Left ventricle myocardium inferior (tissue), 1 donor: ENCODE measurements at regions not wholly inside any gene's neighbourhood (a gene's known extent, or its start where the extent isn't known, plus 50 kb on each side); places are given as distances from the start of the nearest gene placed in this dataset.
"Not testable (repeated sequence)": the region's sequence is repeated elsewhere in the genome, so short reads cannot be mapped to it uniquely, and the experiment has no call there.

Experiments
- DNase-seq: peaks from one replicate; pipeline ENCODE4 v3.0.0-alpha.2; 2020
- H3K27ac ChIP-seq: fragments of 200-600 bp; replicated peaks from 2 replicates; pipeline ENCODE4 v1.8.0; 2021
- H3K27me3 ChIP-seq: fragments of 200-600 bp; 2 replicates; pipeline ENCODE4 v1.8.0; 2021; ENCODE audit warnings: low read depth
- H3K36me3 ChIP-seq: fragments of 200-600 bp; 2 replicates; pipeline ENCODE4 v1.8.0; 2021
- H3K4me1 ChIP-seq: fragments of 200-600 bp; 2 replicates; pipeline ENCODE4 v1.8.0; 2021
- H3K4me3 ChIP-seq: fragments of 200-600 bp; 2 replicates; pipeline ENCODE4 v1.8.0; 2021; ENCODE audit warnings: mild to moderate bottlenecking, moderate library complexity
- H3K9me3 ChIP-seq: fragments of 200-600 bp; replicated peaks from 2 replicates; pipeline ENCODE4 v1.8.0; 2021
- intact Hi-C: fragments of 100-400 bp; cut with micrococcal nuclease; formaldehyde crosslinking; loops from one replicate; pipeline ENCODE4 v1.11.0; 2022
- TF ChIP-seq, protein P1 (sequence below): fragments of 200-600 bp; IDR thresholded peaks from 2 replicates; pipeline ENCODE4 v1.8.0; 2021; ENCODE audit warnings: antibody characterized with exemption, mild to moderate bottlenecking, borderline replicate concordance
- donor health status: DM: no; HTN: yes; CAD: no; lungs with severe emphysema.

GRCh38 chr5:74535926-74536325, 104.6 kb downstream of the ENC1 start:
- no peaks in the 10 kb centered on the region for H3K36me3 ChIP-seq
- TF ChIP-seq, protein P1, sequence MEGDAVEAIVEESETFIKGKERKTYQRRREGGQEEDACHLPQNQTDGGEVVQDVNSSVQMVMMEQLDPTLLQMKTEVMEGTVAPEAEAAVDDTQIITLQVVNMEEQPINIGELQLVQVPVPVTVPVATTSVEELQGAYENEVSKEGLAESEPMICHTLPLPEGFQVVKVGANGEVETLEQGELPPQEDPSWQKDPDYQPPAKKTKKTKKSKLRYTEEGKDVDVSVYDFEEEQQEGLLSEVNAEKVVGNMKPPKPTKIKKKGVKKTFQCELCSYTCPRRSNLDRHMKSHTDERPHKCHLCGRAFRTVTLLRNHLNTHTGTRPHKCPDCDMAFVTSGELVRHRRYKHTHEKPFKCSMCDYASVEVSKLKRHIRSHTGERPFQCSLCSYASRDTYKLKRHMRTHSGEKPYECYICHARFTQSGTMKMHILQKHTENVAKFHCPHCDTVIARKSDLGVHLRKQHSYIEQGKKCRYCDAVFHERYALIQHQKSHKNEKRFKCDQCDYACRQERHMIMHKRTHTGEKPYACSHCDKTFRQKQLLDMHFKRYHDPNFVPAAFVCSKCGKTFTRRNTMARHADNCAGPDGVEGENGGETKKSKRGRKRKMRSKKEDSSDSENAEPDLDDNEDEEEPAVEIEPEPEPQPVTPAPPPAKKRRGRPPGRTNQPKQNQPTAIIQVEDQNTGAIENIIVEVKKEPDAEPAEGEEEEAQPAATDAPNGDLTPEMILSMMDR = no peak
- H3K4me1 ChIP-seq = peaks cover 31% of the 10 kb centered on the region
- no peak overlapping the region for H3K4me3 ChIP-seq
- no peaks in the 10 kb centered on the region for H3K27me3 ChIP-seq
- DNase-seq = no peak
- H3K9me3 ChIP-seq = peaks cover 36% of the 10 kb centered on the region
- H3K27ac ChIP-seq = no peak overlapping the region
- intact Hi-C loops = no loop called here

DNA sequence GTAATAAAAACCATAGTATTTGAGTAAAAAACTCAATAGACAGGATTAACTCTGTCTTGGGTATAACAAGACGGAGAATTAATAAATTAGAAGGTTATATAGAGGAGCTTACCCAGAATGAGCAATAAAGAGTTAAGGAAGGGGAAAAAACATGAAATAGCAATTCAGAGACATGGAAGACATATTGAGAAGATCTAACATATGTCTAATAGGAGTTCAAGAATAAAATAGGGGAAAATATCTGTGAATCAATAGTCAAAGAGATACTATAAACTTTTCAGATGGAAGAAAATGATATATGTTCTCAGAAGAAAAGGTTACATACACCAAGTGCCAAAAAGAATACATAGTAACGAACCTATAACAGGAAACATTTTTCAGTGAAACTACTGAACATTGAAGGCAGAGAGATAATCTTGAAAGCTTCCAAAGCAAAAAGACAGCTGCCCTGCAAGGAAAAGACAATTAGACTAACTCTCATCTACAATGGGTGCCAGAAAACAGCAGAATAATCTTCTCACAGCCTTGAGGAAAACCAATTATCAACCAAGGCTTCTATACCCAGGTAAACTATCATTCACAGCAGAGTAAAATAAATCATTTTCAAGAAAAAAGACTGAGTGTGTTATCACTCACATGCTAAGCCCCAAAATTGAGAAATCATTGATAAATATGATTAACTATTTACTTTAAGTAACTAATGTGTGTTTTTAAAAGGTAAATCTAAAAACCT, 106.0 kb downstream of the ENC1 start:
- Histone ChIP-seq H3K36me3 (no peaks in the 10 kb centered on the region), H3K27ac (no peak overlapping the region), H3K9me3 (peaks cover 36% of the 10 kb centered on the region), H3K4me1 (peaks cover 27% of the 10 kb centered on the region), H3K4me3 (no peak overlapping the region), H3K27me3 (no peaks in the 10 kb centered on the region)
- DNase-seq = no peak
- intact Hi-C loops = no loop called here
- TF ChIP-seq, protein P1 = no peak

DNA sequence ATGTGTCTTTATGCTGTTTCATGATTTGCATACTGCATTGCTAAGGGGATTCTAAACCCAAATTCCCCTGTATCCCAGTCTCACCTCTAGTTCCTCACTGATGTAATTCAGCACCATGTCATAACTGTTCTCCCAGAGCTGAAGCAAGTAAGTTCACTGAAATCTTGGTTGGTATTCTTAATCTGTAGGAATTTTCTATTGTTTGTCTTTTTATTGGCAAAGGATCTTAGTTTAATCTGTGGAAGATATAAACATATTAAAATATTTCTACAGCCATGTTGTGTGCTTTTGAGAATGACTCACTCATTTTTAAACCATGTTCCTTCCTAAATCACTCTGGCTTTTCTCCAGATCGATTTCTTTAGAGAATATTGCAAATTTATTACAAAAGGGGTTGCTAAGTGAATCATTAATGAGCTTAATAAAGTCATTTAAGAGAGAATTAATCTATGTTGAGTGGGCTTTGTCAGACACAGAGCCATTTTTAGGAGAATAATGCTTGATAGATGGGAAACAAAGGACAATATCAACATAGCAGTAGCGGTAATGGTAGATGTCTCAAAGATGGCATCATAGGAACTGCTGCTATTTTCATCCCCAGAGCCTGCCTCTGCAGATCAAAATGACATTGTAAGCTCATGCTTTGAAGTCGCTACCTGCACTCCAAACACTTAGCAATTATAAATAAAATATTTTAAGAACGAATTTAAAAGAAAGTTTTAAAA, 110.0 kb downstream of the ENC1 start:
- DNase-seq = no peak
- TF ChIP-seq, protein P1 = no peak
- Histone ChIP-seq H3K4me3 (no peak overlapping the region), H3K27ac (no peak overlapping the region), H3K36me3 (no peaks in the 10 kb centered on the region), H3K27me3 (no peaks in the 10 kb centered on the region), H3K4me1 (no peaks in the 10 kb centered on the region), H3K9me3 (peaks cover 36% of the 10 kb centered on the region)
- intact Hi-C loops = no loop called here

- intact Hi-C loops = no loop called here
- H3K36me3 ChIP-seq = no peaks in the 10 kb centered on the region
- no peak overlapping the region for H3K27ac ChIP-seq
- DNase-seq = no peak
- H3K9me3 ChIP-seq = peaks cover 24% of the 10 kb centered on the region
- no peak overlapping the region for H3K4me3 ChIP-seq
- no peaks in the 10 kb centered on the region for H3K4me1 ChIP-seq
- H3K27me3 ChIP-seq = no peaks in the 10 kb centered on the region
- TF ChIP-seq, protein P1 = no peak
Measured at GRCh38 chr5:74529101-74529500, 111.4 kb downstream of the ENC1 start.

GRCh38 chr5:74526111-74526510, 114.4 kb downstream of the ENC1 start:
- Histone ChIP-seq H3K4me3 (no peak overlapping the region), H3K27me3 (no peaks in the 10 kb centered on the region), H3K27ac (no peak overlapping the region), H3K4me1 (no peaks in the 10 kb centered on the region), H3K36me3 (no peaks in the 10 kb centered on the region), H3K9me3 (peaks cover 8% of the 10 kb centered on the region)
- TF ChIP-seq, protein P1 = no peak
- DNase-seq = no peak
- intact Hi-C loops = no loop called here

DNA sequence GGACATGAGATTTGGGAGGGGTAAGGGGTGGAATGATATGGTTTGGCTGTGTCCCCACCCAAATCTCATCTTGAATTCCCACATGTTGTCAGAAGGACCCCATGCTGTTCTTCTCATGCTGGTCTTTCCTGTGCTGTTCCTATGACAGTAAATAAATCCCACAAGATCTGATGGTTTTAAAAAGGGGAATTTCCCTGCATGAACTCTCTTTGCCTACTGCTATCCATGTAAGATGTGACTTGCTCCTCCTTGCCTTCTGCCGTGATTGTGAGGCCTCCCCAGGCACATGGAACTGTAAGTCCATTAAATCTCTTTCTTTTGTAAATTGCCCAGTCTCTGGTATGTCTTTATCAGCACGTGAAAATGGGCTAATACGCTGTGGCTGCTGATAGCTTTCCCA, 115.8 kb downstream of the ENC1 start:
- H3K9me3 ChIP-seq, H3K4me3 ChIP-seq, DNase-seq, H3K27me3 ChIP-seq, H3K27ac ChIP-seq, H3K4me1 ChIP-seq, intact Hi-C loops, H3K36me3 ChIP-seq: not testable (repeated sequence)

DNA sequence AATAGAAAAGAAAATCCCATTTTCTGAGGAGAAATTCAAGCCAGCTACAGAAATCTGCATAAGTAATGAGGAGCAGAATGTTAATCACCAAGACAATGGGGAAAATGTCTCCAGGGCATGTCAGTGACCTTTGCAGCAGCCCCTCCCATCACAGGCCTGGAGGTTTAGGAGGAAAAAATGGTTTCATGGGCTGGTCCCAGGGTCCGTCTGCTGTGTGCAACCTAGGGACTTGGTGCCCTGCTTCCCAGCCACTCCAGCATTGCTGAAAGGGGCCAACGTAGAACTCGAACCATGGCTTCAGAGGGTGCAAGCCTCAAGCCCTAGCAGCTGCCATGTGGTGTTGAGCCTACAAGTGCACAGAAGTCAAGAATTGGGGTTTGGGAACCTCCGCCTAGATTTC, 116.8 kb downstream of the ENC1 start:
- intact Hi-C loops, H3K27ac ChIP-seq, DNase-seq, H3K4me1 ChIP-seq, H3K9me3 ChIP-seq, H3K27me3 ChIP-seq, H3K4me3 ChIP-seq, H3K36me3 ChIP-seq: not testable (repeated sequence)

GRCh38 chr5:74522838-74523237, 117.7 kb downstream of the ENC1 start:
- H3K27ac ChIP-seq, intact Hi-C loops, H3K27me3 ChIP-seq, H3K4me1 ChIP-seq, H3K4me3 ChIP-seq, H3K36me3 ChIP-seq, DNase-seq, H3K9me3 ChIP-seq: not testable (repeated sequence)
